T-cell (primary cell): ENCODE measurements at regions not wholly inside any gene's neighbourhood (a gene's known extent, or its start where the extent isn't known, plus 50 kb on each side); places are given as distances from the start of the nearest gene placed in this dataset.

Experiments used
- ATAC-seq, 4 experiments: fragments of 200-7000 bp in 3 of 4; fragments of 150-1000 bp in 1 of 4; cut with Tn5 transposase; replicated peaks in 1 of 4; 1 replicate in 3 of 4; 2 replicates in 1 of 4; pipeline ENCODE4 v1.10.0; 2021; ENCODE audit warnings: moderate library complexity in 3 of 4, mild to moderate bottlenecking in 2 of 4, moderate number of reproducible peaks in 1 of 4
- CTCF ChIA-PET, 2 donors: fragments of 300-600 bp; sonication (Branson Sonifier 250); formaldehyde crosslinking; loops; one replicate each; lab custom pipeline; 2022; ENCODE audit warnings: antibody characterized with exemption in 2 of 2; lab: Charles Lee
- POLR2A ChIA-PET, 2 donors: fragments of 300-600 bp; sonication (Branson Sonifier 250); formaldehyde crosslinking; loops; one replicate each; lab custom pipeline; 2022; ENCODE audit warnings: antibody characterized with exemption in 2 of 2; lab: Charles Lee
- DNase-seq, 35 experiments: peaks; one replicate each; pipeline versions ENCODE4 v3.0.0 to v3.0.0-alpha.2; 2013 to 2023
- H3K27ac ChIP-seq: one replicate; pipeline ENCODE4 v1.5.1; 2013; ENCODE audit warnings: low read length
- H3K27me3 ChIP-seq, 2 experiments: replicated peaks in 1 of 2; 1 replicate in 1 of 2; 2 replicates in 1 of 2; pipeline versions ENCODE4 v1.6.1 to v1.7.0; 2013; ENCODE audit warnings: low read length in 1 of 2, mixed read lengths in 1 of 2; ENCODE audit not compliant: control insufficient read depth in 2 of 2, insufficient read depth in 2 of 2; ENCODE audit errors: extremely low read depth in 1 of 2
- H3K36me3 ChIP-seq, 2 donors: 1 replicate in 1 of 2; 2 replicates in 1 of 2; pipeline versions ENCODE4 v1.6.1 to v1.7.0; 2013; ENCODE audit warnings: low read length in 1 of 2; ENCODE audit not compliant: control insufficient read depth in 2 of 2, insufficient read depth in 1 of 2; ENCODE audit errors: extremely low read depth in 1 of 2
- H3K4me1 ChIP-seq, 2 experiments: 1 replicate in 1 of 2; 2 replicates in 1 of 2; pipeline versions ENCODE4 v1.6.1 to v1.7.0; 2013; ENCODE audit warnings: low read length in 2 of 2, mixed read lengths in 1 of 2; ENCODE audit not compliant: insufficient read depth in 2 of 2, control insufficient read depth in 1 of 2; ENCODE audit errors: extremely low read depth in 1 of 2
- H3K4me3 ChIP-seq, 2 donors: 1 replicate in 1 of 2; 2 replicates in 1 of 2; pipeline versions ENCODE4 v1.5.1 to v1.7.0; 2013; ENCODE audit warnings: mild to moderate bottlenecking in 2 of 2, low read length in 1 of 2, moderate library complexity in 1 of 2; ENCODE audit not compliant: control insufficient read depth in 1 of 2; ENCODE audit errors: extremely low read depth in 1 of 2
- H3K9me3 ChIP-seq: 2 replicates; pipeline ENCODE4 v1.7.0; 2013
- H3K27ac Mint-ChIP-seq, 2 donors: one replicate each; pipeline ENCODE4 v1.8.0; 2020 to 2021; ENCODE audit warnings: mild to moderate bottlenecking in 2 of 2, mixed read lengths in 2 of 2
- H3K27me3 Mint-ChIP-seq, 2 donors: one replicate each; pipeline ENCODE4 v1.8.0; 2021 to 2022; ENCODE audit warnings: mixed read lengths in 2 of 2
- H3K36me3 Mint-ChIP-seq: one replicate; pipeline ENCODE4 v1.8.0; 2021; ENCODE audit warnings: mixed read lengths
- H3K4me1 Mint-ChIP-seq, 3 donors: one replicate each; pipeline ENCODE4 v1.8.0; 2020 to 2022; ENCODE audit warnings: mixed read lengths in 3 of 3, mild to moderate bottlenecking in 1 of 3
- H3K4me3 Mint-ChIP-seq, 3 donors: one replicate each; pipeline ENCODE4 v1.8.0; 2020 to 2022; ENCODE audit warnings: mild to moderate bottlenecking in 3 of 3, mixed read lengths in 3 of 3, moderate library complexity in 3 of 3
- H3K9me3 Mint-ChIP-seq, 3 donors: one replicate each; pipeline ENCODE4 v1.8.0; 2020 to 2022; ENCODE audit warnings: mixed read lengths in 3 of 3
- WGBS: methylation state at CpG from one replicate; pipeline ENCODE4 v1.1.5; 2013; ENCODE audit warnings: missing lambda C conversion rate; ENCODE audit not compliant: insufficient coverage; 5-methylcytosine and 5-hydroxymethylcytosine counted together

DNA sequence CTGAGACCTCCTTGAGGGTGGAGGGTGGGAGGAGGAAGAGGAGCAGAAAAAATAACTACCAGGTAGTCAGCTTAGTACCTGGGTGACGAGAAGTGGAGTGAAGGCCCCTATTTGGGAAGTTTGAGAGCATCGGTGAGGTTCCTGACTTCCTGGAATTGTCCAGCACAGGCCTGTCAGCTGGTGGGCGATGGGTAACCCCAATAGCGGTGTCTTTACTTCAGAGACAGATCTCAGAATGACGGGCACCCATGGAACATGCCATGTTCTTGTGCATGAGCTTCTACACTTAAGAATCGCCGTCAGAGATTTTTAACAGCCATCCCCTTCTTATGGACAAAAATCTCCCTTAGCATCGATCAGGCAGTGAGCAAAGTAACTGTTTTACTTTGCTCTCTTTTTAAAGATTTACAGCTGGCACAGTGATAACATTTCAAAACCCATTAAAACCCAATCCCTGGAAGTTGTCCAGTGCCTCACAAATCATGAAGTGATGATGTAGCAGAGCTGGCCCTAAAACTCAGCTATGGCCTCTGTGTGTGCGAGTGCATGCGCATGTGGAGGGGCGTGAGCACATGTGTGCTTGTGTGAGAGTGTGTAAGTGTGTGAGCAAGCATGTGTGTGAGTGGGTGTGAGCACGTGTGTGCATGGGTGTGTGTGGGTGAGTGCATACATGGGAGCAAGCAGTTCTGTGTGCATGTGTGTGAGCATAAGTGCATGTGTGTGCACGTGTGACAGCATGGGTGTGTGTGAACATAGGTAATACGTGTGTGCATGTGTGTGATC lies 85.2 kb downstream of the DLL1 start:
- 84% methylated on average over 14 of the region's 14 CpGs for WGBS
- H3K27me3 Mint-ChIP-seq, result peaks cover 4 to 10% of the 10 kb centered on the region in 2 donors
- H3K4me1 Mint-ChIP-seq, result no peaks in the 10 kb centered on the region
- no peak overlapping the region for H3K27ac Mint-ChIP-seq
- peaks cover 0 to 42% of the 10 kb centered on the region in 2 experiments for H3K27me3 ChIP-seq
- no peak overlapping the region for H3K4me3 ChIP-seq
- H3K9me3 Mint-ChIP-seq, result peaks cover 5 to 14% (median 6%) of the 10 kb centered on the region in 3 donors
- no peak overlapping the region for H3K27ac ChIP-seq
- ATAC-seq (no peak), DNase-seq (peak in 1 of 35 experiments; percentile 0)
- CTCF ChIA-PET, result no interaction called here
- no peaks in the 10 kb centered on the region for H3K36me3 ChIP-seq
- H3K4me1 ChIP-seq, result peaks cover 0 to 4% of the 10 kb centered on the region in 2 experiments
- POLR2A ChIA-PET, result no interaction called here
- H3K36me3 Mint-ChIP-seq, result no peaks in the 10 kb centered on the region
- H3K9me3 ChIP-seq, result no peaks in the 10 kb centered on the region
- H3K4me3 Mint-ChIP-seq, result no peak overlapping the region

DNA sequence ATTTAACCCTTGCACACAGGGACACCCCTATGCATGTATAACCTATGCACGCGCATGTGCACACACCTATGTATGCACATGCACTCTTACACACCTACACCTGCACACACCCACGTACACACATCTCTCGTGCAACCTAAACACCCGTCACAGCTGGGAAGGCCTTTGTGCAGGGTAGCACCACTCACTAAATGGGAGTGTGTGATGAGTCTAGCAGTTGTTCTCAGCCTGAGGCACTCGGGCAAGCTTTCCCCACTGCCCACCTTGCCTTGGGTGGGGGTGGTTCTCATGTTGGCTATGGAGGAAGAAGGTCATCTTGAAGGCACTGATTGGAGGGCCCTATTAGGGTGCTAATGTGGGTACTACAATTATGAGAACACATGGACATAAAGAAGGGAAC lies 85.8 kb downstream of the DLL1 start:
- Histone ChIP-seq H3K4me3 (no peak overlapping the region), H3K4me1 (peaks cover 0 to 3% of the 10 kb centered on the region in 2 experiments), H3K27ac (no peak overlapping the region), H3K36me3 (no peaks in the 10 kb centered on the region), H3K27me3 (peaks cover 0 to 36% of the 10 kb centered on the region in 2 experiments), H3K9me3 (no peaks in the 10 kb centered on the region)
- ATAC-seq (no peak), DNase-seq (peak in 1 of 35 experiments; percentile 14)
- ChIA-PET POLR2A (no interaction called here), CTCF (no interaction called here)
- H3K4me3 Mint-ChIP-seq, result no peak overlapping the region
- H3K4me1 Mint-ChIP-seq, result no peaks in the 10 kb centered on the region
- H3K9me3 Mint-ChIP-seq, result peaks cover 5 to 14% (median 6%) of the 10 kb centered on the region in 3 donors
- H3K36me3 Mint-ChIP-seq, result no peaks in the 10 kb centered on the region
- peaks cover 4% of the 10 kb centered on the region in 2 donors for H3K27me3 Mint-ChIP-seq
- H3K27ac Mint-ChIP-seq, result no peak overlapping the region
- WGBS, result 36% methylated on average over 3 of the region's 6 CpGs

DNA sequence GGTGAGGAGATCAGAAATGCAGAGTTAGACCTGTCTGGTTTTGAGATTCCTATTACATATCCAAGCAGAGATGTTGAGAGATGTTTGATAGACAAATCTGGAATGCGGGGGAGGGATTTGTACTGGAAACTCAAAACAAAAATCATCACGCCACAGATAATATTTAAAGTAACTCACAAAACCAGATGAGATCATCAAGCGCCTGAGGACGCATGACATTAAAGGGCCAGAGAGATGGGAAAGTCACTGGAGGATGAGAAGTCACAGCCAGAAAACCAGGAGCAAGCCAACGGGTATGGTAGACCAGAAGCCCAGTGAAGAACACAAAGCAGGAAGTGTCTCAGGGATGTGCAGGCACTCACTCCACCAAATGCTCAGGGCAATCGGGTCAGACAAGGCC lies 87.7 kb downstream of the DLL1 start:
- Mint-ChIP-seq H3K27ac (no peak overlapping the region), H3K27me3 (peaks cover 0 to 1% of the 10 kb centered on the region in 2 donors), H3K4me3 (no peak overlapping the region), H3K36me3 (no peaks in the 10 kb centered on the region), H3K4me1 (no peaks in the 10 kb centered on the region), H3K9me3 (peaks cover 5 to 14% (median 6%) of the 10 kb centered on the region in 3 donors)
- H3K9me3 ChIP-seq, result no peaks in the 10 kb centered on the region
- H3K36me3 ChIP-seq, result no peaks in the 10 kb centered on the region
- no peak overlapping the region for H3K27ac ChIP-seq
- DNase-seq (no peak), ATAC-seq (no peak)
- H3K27me3 ChIP-seq, result peaks cover 0 to 17% of the 10 kb centered on the region in 2 experiments
- 93% methylated on average over 3 of the region's 6 CpGs for WGBS
- no peaks in the 10 kb centered on the region for H3K4me1 ChIP-seq
- CTCF ChIA-PET, result no interaction called here
- POLR2A ChIA-PET, result no interaction called here
- no peak overlapping the region for H3K4me3 ChIP-seq

DNA sequence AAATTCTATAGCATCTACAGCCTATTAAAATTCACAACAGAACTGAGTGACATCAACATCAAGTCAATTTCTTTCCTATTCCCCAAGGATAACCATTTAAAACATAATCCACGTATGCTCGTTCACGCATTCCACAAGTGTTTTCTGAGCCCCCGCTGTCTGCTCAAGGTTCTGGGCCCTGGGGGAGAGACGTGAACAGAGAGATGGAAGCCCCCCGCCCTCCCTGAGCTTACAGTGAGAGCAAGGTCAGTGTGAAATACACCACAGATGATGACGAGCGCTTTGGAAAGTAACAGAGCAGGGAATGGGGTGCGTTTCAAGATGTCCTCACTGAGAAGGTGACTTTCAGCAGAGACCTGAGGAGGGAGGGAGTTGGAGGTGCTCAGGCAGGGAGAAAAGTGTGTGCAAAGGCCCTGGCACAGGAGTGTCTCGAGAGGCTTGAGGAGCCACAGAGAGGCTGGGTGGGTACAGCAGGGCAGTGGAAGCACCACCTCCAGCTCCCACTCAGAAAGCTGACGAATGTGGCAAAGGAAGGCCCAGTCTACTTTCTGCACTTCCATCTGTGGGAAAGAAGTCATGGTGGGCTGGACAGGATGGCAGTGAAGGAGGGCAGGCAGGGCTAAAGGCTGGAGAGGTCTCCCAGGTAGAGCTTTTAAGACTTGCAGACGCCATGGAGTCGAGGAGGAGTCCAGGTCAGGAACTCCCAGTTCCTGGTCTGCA lies 88.3 kb downstream of the DLL1 start:
- Mint-ChIP-seq H3K9me3 (peaks cover 5 to 14% (median 6%) of the 10 kb centered on the region in 3 donors), H3K36me3 (no peaks in the 10 kb centered on the region), H3K4me3 (no peak overlapping the region), H3K4me1 (no peaks in the 10 kb centered on the region), H3K27me3 (peaks cover 0 to 1% of the 10 kb centered on the region in 2 donors), H3K27ac (no peak overlapping the region)
- CTCF ChIA-PET, result no interaction called here
- H3K4me3 ChIP-seq, result no peak overlapping the region
- 82% methylated on average over 13 of the region's 13 CpGs for WGBS
- no peaks in the 10 kb centered on the region for H3K9me3 ChIP-seq
- H3K4me1 ChIP-seq, result no peaks in the 10 kb centered on the region
- peaks cover 0 to 12% of the 10 kb centered on the region in 2 experiments for H3K27me3 ChIP-seq
- ATAC-seq, result no peak
- POLR2A ChIA-PET, result no interaction called here
- DNase-seq, result no peak
- H3K27ac ChIP-seq, result no peak overlapping the region
- no peaks in the 10 kb centered on the region for H3K36me3 ChIP-seq

DNA sequence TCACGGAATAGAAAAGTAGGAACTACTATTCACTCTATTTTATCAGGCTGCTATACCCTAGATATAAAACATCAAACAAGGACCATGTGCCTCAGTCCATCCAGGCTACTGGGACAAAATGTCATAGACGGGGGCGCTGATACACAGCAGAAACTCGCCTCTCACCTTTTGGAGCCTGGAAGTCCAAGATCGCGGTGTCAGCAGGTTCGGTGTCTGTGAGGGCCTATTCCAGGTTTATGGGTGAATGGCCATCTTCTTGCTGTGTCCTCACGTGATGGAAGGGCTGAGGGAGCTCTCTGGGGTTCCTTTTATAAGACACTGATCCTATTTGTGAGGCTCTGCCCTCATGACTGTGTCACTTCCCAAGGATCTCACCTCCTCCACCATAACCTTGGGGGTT lies 89.5 kb downstream of the DLL1 start:
- H3K36me3 Mint-ChIP-seq, result no peaks in the 10 kb centered on the region
- H3K4me3 Mint-ChIP-seq, result no peak overlapping the region
- Histone ChIP-seq H3K9me3 (no peaks in the 10 kb centered on the region), H3K4me1 (no peaks in the 10 kb centered on the region), H3K36me3 (no peaks in the 10 kb centered on the region), H3K27ac (no peak overlapping the region), H3K4me3 (no peak overlapping the region), H3K27me3 (peaks cover 0 to 2% of the 10 kb centered on the region in 2 experiments)
- ATAC-seq (no peak), DNase-seq (no peak)
- 92% methylated on average over 2 of the region's 8 CpGs for WGBS
- peaks cover 0 to 10% of the 10 kb centered on the region in 2 donors for H3K27me3 Mint-ChIP-seq
- POLR2A ChIA-PET, result no interaction called here
- peaks cover 5 to 17% (median 8%) of the 10 kb centered on the region in 3 donors for H3K9me3 Mint-ChIP-seq
- no peaks in the 10 kb centered on the region for H3K4me1 Mint-ChIP-seq
- CTCF ChIA-PET, result no interaction called here
- H3K27ac Mint-ChIP-seq, result no peak overlapping the region

DNA sequence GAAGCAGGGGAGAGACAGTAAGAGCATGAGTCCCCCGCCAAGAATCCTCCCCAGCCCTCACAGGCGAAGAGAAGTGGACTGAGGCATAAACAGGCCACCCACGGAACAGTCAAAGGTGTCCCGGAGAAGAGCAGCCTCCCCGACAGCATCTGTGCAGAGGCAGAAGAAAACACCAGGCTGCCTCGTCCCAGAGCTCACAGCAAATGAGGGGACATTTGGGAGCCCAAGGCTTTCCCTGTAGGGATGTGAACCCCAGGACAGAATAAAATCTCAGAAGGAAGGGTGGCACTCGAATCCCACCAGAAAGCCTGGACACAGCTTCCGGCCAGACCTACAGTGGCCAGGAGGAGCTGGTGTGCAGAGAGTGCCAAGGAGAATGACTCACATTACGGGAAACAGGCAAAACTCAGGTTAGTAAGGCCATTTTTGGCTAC lies 90.4 kb downstream of the DLL1 start:
- Mint-ChIP-seq H3K4me3 (no peak overlapping the region), H3K9me3 (peaks cover 11 to 26% (median 17%) of the 10 kb centered on the region in 3 donors), H3K27me3 (peaks cover 4 to 14% of the 10 kb centered on the region in 2 donors), H3K36me3 (peaks cover 7% of the 10 kb centered on the region), H3K27ac (no peak overlapping the region), H3K4me1 (no peaks in the 10 kb centered on the region)
- 90% methylated on average over 5 of the region's 9 CpGs for WGBS
- ATAC-seq (no peak), DNase-seq (no peak)
- Histone ChIP-seq H3K9me3 (peaks cover 7% of the 10 kb centered on the region), H3K27me3 (peaks cover 0 to 2% of the 10 kb centered on the region in 2 experiments), H3K36me3 (no peaks in the 10 kb centered on the region), H3K4me3 (no peak overlapping the region), H3K27ac (no peak overlapping the region), H3K4me1 (no peaks in the 10 kb centered on the region)
- POLR2A ChIA-PET, result no interaction called here
- CTCF ChIA-PET, result no interaction called here
